ENCODE measurements at regions not wholly inside any gene's neighbourhood (a gene's known extent, or its start where the extent isn't known, plus 50 kb on each side); places are given as distances from the start of the nearest gene placed in this dataset.
"Not testable (repeated sequence)": the region's sequence is repeated elsewhere in the genome, so short reads cannot be mapped to it uniquely, and the experiment has no call there.

DNA sequence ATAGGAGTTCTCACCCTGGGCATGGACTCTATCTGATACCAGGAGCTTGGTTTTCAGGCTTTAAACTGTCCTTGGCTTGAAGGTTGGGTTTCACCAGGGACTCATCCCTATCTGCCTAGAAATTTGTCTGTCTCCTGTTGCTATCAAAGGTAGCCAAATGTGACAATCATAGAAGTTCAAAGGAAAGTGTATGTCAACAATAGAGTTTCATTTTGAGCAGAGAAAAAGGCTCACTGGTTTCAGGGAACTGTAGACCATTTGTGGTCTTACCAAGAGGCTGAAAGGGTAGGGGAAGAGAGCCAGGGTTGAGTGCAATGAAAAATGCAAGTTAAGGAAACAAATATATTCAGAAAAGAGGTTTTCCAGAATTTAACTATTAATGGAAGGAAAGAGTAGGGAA is 966.8 kb upstream of the CITED2 start:
- in situ Hi-C loops (cut with MboI; ENCODE audit: low sequenced_read_pairs in 4 of 4) = no loop called here

DNA sequence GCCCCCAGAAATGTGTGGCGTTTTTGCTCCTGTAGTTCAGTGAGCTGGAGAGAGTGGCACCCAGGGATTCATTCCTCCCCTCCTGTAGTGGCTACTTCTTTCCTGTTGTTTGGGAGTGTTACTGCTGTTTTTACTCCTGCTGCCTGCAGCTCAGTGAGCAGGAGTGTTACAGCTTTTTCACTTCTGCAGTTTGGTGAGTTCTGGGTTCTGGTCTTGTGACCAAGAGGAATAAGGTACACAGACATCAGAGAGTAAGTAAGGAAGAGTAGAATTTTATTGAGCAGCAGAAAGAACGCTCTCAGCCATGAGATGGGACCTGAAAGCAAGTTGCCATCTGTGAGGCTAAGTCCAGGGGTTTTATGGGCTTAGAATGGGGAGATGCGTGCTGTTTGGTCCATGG is 966.3 kb upstream of the CITED2 start:
- Histone ChIP-seq H3K4me1 (peaks cover 0 to 3% of the 10 kb centered on the region in 2 donors), H3K9me3 (no peaks in the 10 kb centered on the region), H3K4me3 (no peak overlapping the region), H3K27ac (no peak overlapping the region), H3K27me3 (no peaks in the 10 kb centered on the region), H3K36me3 (no peaks in the 10 kb centered on the region)
- DNase-seq (no peak), ATAC-seq (no peak)
- in situ Hi-C loops (cut with MboI; ENCODE audit: low sequenced_read_pairs in 4 of 4) (no loop called here), intact Hi-C loops (cut with DNase I; ENCODE audit: low total_unique reads) (no loop called here)
- no peak for TF ChIP-seq POLR2A (IDR thresholded peaks at IDR 0.05)
- TF ChIP-seq, protein P1, sequence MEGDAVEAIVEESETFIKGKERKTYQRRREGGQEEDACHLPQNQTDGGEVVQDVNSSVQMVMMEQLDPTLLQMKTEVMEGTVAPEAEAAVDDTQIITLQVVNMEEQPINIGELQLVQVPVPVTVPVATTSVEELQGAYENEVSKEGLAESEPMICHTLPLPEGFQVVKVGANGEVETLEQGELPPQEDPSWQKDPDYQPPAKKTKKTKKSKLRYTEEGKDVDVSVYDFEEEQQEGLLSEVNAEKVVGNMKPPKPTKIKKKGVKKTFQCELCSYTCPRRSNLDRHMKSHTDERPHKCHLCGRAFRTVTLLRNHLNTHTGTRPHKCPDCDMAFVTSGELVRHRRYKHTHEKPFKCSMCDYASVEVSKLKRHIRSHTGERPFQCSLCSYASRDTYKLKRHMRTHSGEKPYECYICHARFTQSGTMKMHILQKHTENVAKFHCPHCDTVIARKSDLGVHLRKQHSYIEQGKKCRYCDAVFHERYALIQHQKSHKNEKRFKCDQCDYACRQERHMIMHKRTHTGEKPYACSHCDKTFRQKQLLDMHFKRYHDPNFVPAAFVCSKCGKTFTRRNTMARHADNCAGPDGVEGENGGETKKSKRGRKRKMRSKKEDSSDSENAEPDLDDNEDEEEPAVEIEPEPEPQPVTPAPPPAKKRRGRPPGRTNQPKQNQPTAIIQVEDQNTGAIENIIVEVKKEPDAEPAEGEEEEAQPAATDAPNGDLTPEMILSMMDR (IDR thresholded peaks at IDR 0.05 in 4 of 5, conservative IDR thresholded peaks at IDR 0.05 in 1 of 5) = no peak

More for the DNA sequence above, 966.8 kb upstream of the CITED2 start:
- H3K27me3 ChIP-seq = no peaks in the 10 kb centered on the region
- no peak overlapping the region for H3K27ac ChIP-seq
- TF ChIP-seq, protein P1 (IDR thresholded peaks at IDR 0.05 in 4 of 5, conservative IDR thresholded peaks at IDR 0.05 in 1 of 5) = no peak
- no peak for TF ChIP-seq POLR2A (IDR thresholded peaks at IDR 0.05)
- no peaks in the 10 kb centered on the region for H3K9me3 ChIP-seq
- ATAC-seq (no peak), DNase-seq (no peak)
- H3K4me3 ChIP-seq = no peak overlapping the region
- no peaks in the 10 kb centered on the region for H3K36me3 ChIP-seq
- intact Hi-C loops (cut with DNase I; ENCODE audit: low total_unique reads) = no loop called here
- H3K4me1 ChIP-seq = peaks cover 0 to 7% of the 10 kb centered on the region in 2 donors

DNA sequence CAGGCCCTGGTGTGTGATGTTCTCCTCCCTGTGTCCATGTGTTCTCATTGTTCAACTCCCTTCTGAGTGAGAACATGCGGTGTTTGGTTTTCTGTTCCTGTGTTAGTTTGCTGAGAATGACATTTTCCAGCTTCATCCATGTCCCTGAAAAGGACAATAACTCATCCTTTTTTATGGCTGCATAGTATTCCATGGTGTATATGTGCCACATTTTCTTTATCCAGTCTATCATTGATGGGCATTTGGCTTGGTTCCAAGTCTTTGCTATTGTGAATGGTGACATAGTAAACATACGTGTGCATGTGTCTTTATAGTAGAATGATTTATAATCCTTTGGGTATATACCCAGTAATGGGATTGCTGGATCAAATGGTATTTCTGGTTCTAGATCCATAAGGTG is 964.6 kb upstream of the CITED2 start:
- DNase-seq; in situ Hi-C loops (cut with MboI; ENCODE audit: low sequenced_read_pairs in 4 of 4); H3K9me3 ChIP-seq; intact Hi-C loops (cut with DNase I; ENCODE audit: low total_unique reads); ATAC-seq; H3K4me3 ChIP-seq; H3K4me1 ChIP-seq; H3K36me3 ChIP-seq; H3K27ac ChIP-seq; H3K27me3 ChIP-seq: not testable (repeated sequence)

DNA sequence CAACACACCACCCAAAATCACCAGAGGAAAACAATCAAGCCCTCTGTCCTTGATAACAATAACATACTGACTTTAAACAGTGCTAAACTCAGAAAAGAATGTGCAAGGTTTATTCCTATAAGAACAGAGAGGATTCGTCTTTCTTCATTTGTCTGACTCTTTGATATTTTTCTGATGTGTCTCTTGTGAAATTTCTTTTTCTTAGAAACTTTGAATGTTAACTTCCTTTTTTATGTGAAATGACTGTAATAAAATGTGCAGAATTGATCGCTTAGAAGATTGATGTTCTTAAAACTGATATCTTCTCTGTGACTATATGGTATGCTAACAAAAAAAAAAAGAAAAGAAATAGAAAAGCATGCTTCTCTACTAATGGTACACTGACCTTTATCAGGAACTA is 947.4 kb upstream of the CITED2 start:
- in situ Hi-C loops (cut with MboI; ENCODE audit: low sequenced_read_pairs in 4 of 4) = no loop called here
- ATAC-seq = no peak
- no peak overlapping the region for H3K27ac ChIP-seq
- H3K4me3 ChIP-seq = no peak overlapping the region
- peaks cover 39 to 41% of the 10 kb centered on the region in 2 donors for H3K4me1 ChIP-seq
- TF ChIP-seq, protein P1 (IDR thresholded peaks at IDR 0.05 in 4 of 5, conservative IDR thresholded peaks at IDR 0.05 in 1 of 5) = no peak
- no peak for TF ChIP-seq POLR2A (IDR thresholded peaks at IDR 0.05)
- DNase-seq = no peak
- intact Hi-C loops (cut with DNase I; ENCODE audit: low total_unique reads) = no loop called here
- H3K9me3 ChIP-seq = peaks cover 0 to 6% (median 0%) of the 10 kb centered on the region in 3 donors
- no peaks in the 10 kb centered on the region for H3K36me3 ChIP-seq
- H3K27me3 ChIP-seq = no peaks in the 10 kb centered on the region

DNA sequence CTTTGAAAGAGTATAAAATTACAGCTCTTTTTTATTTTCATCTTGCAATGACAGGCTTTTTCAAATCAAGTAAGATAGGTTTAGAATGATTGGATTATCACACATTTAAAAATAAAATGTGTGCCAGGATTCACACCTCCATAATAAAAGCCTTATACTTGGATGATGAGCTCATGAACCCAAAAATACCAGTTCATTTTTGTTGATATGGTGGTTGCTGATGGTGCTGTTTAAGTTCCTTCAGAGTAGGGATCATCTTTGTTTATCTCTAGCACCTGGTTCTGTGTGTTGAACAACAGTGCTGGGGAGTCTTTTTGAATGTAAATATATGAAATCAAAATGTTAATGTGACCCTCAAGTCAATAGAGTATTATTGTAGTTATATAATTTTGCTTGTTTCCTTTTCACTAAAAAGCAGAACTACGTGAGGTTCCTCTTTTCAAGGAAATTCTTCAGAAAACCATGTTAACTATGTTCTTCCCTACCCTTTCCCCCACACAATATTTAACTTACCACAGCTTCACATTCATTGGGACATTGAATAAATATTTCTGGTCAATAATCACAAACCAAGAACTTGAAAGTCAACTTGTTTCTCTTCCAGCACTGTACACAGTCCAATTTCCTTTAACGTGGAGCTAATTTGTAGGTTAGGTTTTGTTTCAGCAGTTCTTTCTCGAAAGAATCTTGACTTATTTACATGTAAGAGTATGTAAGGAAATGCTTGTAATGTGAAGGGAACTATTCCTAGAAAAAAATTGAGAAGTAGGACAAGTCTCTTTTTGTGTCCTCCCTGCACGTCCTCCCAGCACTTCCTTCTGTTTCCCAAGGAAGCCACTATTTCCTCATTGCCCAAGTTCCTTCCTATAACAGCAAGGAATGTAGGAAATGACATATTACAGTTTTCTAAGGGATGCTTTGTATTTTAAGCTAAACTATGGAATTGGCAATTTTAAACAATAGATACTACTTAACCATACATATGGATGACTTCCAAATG is 945.9 kb upstream of the CITED2 start:
- peak overlapping the region in 3 of 4 donors; percentile 1 to 51 (median 30) for H3K27ac ChIP-seq
- in situ Hi-C loops (cut with MboI; ENCODE audit: low sequenced_read_pairs in 4 of 4) = no loop called here

More for the DNA sequence above, 945.9 kb upstream of the CITED2 start:
- H3K4me3 ChIP-seq = no peak overlapping the region
- no peak for DNase-seq
- H3K36me3 ChIP-seq = no peaks in the 10 kb centered on the region
- no peaks in the 10 kb centered on the region for H3K27me3 ChIP-seq
- no peaks in the 10 kb centered on the region for H3K9me3 ChIP-seq
- ATAC-seq = no peak
- intact Hi-C loops (cut with DNase I; ENCODE audit: low total_unique reads) = no loop called here
- no peak for TF ChIP-seq POLR2A (IDR thresholded peaks at IDR 0.05)
- TF ChIP-seq, protein P1 (IDR thresholded peaks at IDR 0.05 in 4 of 5, conservative IDR thresholded peaks at IDR 0.05 in 1 of 5) = no peak
- peaks cover 39 to 41% of the 10 kb centered on the region in 2 donors for H3K4me1 ChIP-seq
